BE2C (cell line): ENCODE measurements at regions not wholly inside any gene's neighbourhood (a gene's known extent, or its start where the extent isn't known, plus 50 kb on each side); places are given as distances from the start of the nearest gene placed in this dataset.

Source experiments
- DNase-seq: peaks from one replicate; pipeline ENCODE4 v3.0.0-alpha.2; 2020
- H3K27me3 ChIP-seq: fragments of 250-450 bp; sonication (Bioruptor Pico); 2 replicates; pipeline ENCODE4 v1.5.1; 2020; ENCODE audit warnings: mild to moderate bottlenecking
- H3K36me3 ChIP-seq: fragments of 250-450 bp; sonication (Bioruptor Pico); 2 replicates; pipeline ENCODE4 v1.5.1; 2020; ENCODE audit warnings: mild to moderate bottlenecking
- H3K4me1 ChIP-seq: fragments of 250-450 bp; sonication (Bioruptor Pico); 2 replicates; pipeline ENCODE4 v1.5.1; 2020
- H3K4me3 ChIP-seq: 2 replicates; pipeline ENCODE4 v1.5.1; 2011; ENCODE audit warnings: low read depth, low read length
- H3K9me3 ChIP-seq: fragments of 250-450 bp; sonication (Bioruptor Pico); 2 replicates; pipeline ENCODE4 v1.5.1; 2020
- CTCF ChIP-seq: IDR thresholded peaks from 2 replicates; pipeline ENCODE4 v1.5.1; 2012; ENCODE audit warnings: mild to moderate bottlenecking, low read depth, low read length

- no peak for DNase-seq
- Histone ChIP-seq H3K27me3 (no peaks in the 10 kb centered on the region), H3K4me1 (no peaks in the 10 kb centered on the region), H3K9me3 (no peaks in the 10 kb centered on the region), H3K36me3 (no peaks in the 10 kb centered on the region), H3K4me3 (no peak overlapping the region)
- no peak for TF ChIP-seq CTCF
These were observed 333.9 kb upstream of the KIRREL3 start for GRCh38 chr11:127334466-127334865.

- H3K9me3 ChIP-seq: no peaks in the 10 kb centered on the region
- no peaks in the 10 kb centered on the region for H3K27me3 ChIP-seq
- H3K4me1 ChIP-seq: no peaks in the 10 kb centered on the region
- DNase-seq: no peak
- no peaks in the 10 kb centered on the region for H3K36me3 ChIP-seq
- no peak overlapping the region for H3K4me3 ChIP-seq
- TF ChIP-seq CTCF: no peak
These were observed 332.3 kb upstream of the KIRREL3 start for GRCh38 chr11:127332896-127333295.

GRCh38 chr11:127330044-127330443, 329.5 kb upstream of the KIRREL3 start:
- Histone ChIP-seq H3K4me1 (no peaks in the 10 kb centered on the region), H3K9me3 (no peaks in the 10 kb centered on the region), H3K27me3 (no peaks in the 10 kb centered on the region), H3K4me3 (no peak overlapping the region), H3K36me3 (no peaks in the 10 kb centered on the region)
- TF ChIP-seq CTCF: no peak
- no peak for DNase-seq

GRCh38 chr11:127308291-127308690, 307.7 kb upstream of the KIRREL3 start:
- Histone ChIP-seq H3K4me1 (no peaks in the 10 kb centered on the region), H3K4me3 (no peak overlapping the region), H3K9me3 (no peaks in the 10 kb centered on the region; the same call in 1 of the 2 replicates), H3K36me3 (no peaks in the 10 kb centered on the region), H3K27me3 (no peaks in the 10 kb centered on the region; the same call in 1 of the 2 replicates)
- no peak for TF ChIP-seq CTCF
- DNase-seq: no peak

GRCh38 chr11:127307700-127308099, 307.1 kb upstream of the KIRREL3 start:
- H3K27me3 ChIP-seq: no peaks in the 10 kb centered on the region
- TF ChIP-seq CTCF: no peak
- DNase-seq: no peak
- no peaks in the 10 kb centered on the region for H3K36me3 ChIP-seq
- H3K4me3 ChIP-seq: no peak overlapping the region
- no peaks in the 10 kb centered on the region for H3K4me1 ChIP-seq
- H3K9me3 ChIP-seq: no peaks in the 10 kb centered on the region; the same call in 1 of the 2 replicates

- TF ChIP-seq CTCF: no peak
- H3K36me3 ChIP-seq: no peaks in the 10 kb centered on the region
- H3K4me1 ChIP-seq: no peaks in the 10 kb centered on the region
- H3K9me3 ChIP-seq: no peaks in the 10 kb centered on the region
- no peaks in the 10 kb centered on the region for H3K27me3 ChIP-seq
- DNase-seq: no peak
- H3K4me3 ChIP-seq: no peak overlapping the region
These were observed 304.1 kb upstream of the KIRREL3 start for GRCh38 chr11:127304634-127305033.
